HG03565 (cell line): ENCODE measurements at regions not wholly inside any gene's neighbourhood (a gene's known extent, or its start where the extent isn't known, plus 50 kb on each side); places are given as distances from the start of the nearest gene placed in this dataset.

Source experiments
- ATAC-seq: cut with Tn5 transposase; IDR thresholded peaks from one replicate; pipeline ENCODE4 v1.9.1; 2021; ENCODE audit warnings: mild to moderate bottlenecking, moderate library complexity; ENCODE audit not compliant: unreplicated experiment

- no peak for ATAC-seq
These were observed 67.6 kb downstream of the NMUR2 start for GRCh38 chr5:152337484-152337883.

- ATAC-seq, result no peak
These were observed 69.6 kb downstream of the NMUR2 start for GRCh38 chr5:152335461-152335860.

DNA sequence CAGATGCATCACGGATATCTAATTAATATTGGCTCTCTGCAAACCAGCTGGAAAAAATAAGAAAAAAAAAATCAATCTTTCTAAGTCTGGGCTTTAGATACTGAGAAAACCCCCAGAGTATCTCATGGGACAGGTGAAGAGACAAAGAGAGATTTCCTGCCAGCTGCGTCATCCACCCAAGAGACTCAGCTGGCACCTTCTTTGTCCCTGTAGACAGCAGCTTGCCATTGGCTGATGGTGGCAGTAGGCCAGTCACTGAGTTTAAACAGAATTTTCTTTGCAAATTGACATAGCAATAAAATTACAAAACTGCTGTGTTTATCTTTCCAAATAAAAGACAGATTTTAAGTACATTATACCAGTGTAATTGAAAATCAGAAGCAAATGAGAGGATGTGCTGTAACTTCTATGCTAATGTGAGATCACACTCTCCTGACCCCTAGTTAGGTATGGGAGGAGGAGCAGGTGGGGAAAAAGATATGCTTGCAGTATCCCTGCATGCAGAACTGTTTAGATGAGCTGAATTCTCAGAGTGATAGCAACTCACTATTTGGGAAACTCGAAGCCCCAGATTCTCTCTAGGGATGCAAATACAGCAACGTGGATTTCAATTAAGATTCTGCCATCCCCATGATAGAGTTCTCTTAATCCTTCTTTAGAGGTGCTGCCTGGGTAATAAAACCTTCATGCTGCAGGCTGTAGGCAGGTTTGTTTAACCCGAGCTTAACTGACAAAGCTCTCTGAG lies 72.2 kb downstream of the NMUR2 start:
- no peak for ATAC-seq

DNA sequence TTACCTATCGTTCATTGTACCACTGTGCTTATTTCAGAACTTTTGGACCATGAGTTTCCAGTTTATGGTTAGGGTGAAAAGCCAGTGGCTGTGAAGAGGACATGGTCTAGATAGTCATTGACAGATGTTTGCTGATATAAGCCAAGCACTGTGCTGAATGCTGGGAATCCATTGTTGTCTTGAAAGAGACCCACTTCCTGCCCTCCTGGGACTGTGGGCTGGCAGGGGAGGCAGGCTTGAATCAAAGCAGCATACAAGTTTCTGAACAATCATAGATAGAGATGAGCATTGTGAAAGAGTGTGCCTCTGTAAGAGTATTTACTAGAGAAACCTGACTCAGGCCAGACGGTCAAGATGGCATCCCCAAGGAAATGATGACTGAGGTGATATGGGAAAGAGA lies 73.4 kb downstream of the NMUR2 start:
- ATAC-seq, result no peak

DNA sequence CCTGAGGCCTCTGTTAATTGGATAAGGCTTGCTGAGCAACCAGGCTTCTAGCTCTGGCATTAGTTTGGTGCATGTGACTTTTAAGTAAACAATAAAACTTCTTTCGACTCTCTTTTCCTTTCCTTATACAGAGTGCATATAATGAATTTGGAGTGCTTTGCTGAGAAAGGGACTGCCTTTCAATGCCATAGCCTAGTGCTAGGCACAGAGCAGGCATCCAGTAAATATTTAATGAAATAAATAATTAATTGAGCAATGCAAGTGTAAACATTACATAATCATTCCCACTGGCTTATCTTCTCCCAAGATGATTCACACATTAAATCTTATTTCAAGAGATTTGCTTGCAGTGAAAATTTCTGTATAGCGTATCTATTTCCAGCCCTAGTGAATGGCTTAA lies 74.1 kb downstream of the NMUR2 start:
- no peak for ATAC-seq

DNA sequence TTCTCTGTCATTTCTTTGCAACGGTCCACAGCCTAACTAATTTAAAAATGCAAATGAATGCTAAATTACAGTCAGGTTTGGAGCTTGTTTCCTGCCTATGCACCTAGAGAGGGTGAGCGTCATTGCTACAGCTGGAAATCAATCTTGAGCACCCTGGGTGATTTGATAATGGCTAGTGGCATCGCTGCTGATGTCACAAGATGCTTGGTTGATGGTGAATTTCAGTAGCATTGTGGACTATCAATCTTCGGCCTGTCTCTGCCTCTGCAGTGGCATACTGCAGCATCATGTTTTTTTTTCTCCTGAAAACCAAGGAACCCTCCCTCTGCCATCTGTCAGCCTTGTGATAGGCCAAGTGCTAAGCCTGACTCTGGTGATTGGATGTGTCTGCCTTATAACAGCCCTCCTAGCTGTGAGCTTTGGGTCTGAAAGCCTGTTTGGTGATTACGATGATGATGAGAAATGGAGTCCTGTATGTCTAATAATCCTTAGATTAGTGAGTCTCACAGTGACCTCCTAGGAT lies 75.3 kb downstream of the NMUR2 start:
- no peak for ATAC-seq

GRCh38 chr5:152329207-152329606 lies 75.9 kb downstream of the NMUR2 start:
- ATAC-seq, result no peak

GRCh38 chr5:152315942-152316341 lies 89.1 kb downstream of the NMUR2 start:
- ATAC-seq, result no peak

- ATAC-seq, result no peak
These were observed 90.8 kb downstream of the NMUR2 start for GRCh38 chr5:152314196-152314829.

- no peak for ATAC-seq
These were observed 95.1 kb downstream of the NMUR2 start for GRCh38 chr5:152309926-152310450.

GRCh38 chr5:152306386-152306785 lies 98.7 kb downstream of the NMUR2 start:
- no peak for ATAC-seq

- no peak for ATAC-seq
These were observed 99.6 kb downstream of the NMUR2 start for GRCh38 chr5:152305525-152305924.

DNA sequence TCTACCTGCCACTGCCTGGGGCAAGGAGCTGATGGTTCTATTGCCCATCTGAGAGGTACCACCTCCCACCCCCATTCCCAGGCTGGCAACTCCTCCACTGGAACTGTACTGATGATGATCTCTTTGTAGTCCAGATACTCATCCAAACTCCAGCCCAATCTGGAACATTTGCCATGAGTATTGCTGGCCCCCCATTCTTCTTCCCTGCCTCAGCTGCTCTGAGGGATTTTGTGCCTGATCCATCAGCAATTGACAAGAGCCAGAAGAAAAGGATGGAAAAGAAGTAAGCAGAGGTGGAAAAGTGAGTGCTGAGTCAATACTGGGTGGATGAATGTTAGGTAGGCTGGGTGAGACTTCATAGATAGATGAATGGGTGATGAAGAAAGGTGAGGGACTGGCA lies 101.2 kb downstream of the NMUR2 start:
- no peak for ATAC-seq

GRCh38 chr5:152297866-152298265 lies 107.2 kb downstream of the NMUR2 start:
- ATAC-seq, result no peak

DNA sequence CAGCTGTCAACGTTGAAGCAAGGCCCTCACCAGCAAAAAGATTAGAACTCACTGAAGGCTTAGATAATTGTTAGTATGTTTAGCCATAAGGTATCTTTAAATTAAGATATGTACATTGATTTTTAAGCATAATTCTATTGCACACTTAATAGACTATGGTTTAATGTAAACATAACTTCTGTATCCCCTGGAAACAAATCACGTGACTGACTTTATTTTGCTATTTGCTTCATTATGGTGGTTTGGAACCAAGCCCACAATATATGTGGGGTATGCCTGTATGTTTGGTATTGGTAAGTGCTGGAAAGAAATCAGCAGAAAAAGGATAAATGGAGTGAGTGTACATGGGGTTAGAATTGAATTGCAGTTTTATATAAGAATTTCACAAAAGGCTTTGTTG lies 111.9 kb downstream of the NMUR2 start:
- no peak for ATAC-seq

DNA sequence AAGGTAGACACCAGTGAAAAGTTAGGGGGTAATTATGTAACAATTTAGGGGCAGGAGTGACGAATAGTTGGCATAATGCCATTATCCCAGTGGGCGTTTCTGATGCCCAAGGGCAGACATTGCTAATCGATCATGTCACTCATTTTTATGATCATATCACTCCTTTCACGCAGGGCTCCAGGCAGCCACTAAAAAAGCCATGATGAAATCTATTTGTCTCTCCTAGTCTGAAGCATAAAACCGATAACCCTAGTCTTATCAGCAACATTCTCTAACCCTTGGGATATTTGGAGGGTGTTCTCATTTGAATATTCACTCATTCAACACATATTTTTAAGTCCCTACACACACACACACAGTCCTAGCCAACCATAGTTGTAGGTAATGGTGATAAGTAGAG lies 114.9 kb downstream of the NMUR2 start:
- ATAC-seq, result no peak

GRCh38 chr5:152288917-152289595 lies 116.0 kb downstream of the NMUR2 start:
- no peak for ATAC-seq

DNA sequence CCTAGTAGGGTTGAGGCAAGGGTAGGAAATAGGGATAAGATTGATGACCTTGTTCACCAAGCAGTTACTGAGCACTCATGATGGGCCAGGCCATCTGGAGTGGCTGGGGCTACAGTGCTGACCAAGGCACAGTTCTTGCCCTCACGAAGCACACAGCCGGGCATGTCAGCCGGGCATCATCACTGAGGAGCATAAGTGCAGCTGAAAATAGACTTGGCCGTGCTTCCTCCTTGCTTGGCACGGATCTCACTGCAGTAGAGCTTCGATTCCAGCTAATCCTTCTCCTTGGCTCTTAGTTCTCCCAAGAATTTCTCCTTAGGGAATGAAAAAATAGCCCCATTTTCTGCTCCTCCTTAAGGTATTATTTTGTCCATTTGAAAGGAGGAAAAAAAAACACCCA lies 116.6 kb downstream of the NMUR2 start:
- ATAC-seq, result no peak

DNA sequence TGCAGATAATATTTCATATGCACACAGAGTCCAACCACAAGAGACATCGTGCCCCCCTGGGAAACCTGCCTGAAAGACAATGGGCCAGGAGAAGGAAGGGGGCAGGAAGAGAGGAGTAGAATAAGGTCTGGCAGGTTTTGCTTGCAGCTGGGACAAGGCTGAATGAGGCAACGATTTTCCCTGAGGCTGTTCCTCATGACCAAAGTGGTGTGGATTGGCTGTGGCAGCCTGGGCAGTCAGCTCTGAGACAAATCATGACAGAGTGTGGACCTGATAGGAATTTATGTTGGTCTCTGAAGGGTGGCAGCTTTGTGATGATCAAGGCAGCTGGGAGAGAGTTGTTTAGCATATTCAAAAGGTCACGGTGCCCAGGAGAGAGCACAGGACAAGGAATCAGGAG lies 119.3 kb downstream of the NMUR2 start:
- no peak for ATAC-seq

- no peak for ATAC-seq
These were observed 122.7 kb downstream of the NMUR2 start for GRCh38 chr5:152282331-152282730.

DNA sequence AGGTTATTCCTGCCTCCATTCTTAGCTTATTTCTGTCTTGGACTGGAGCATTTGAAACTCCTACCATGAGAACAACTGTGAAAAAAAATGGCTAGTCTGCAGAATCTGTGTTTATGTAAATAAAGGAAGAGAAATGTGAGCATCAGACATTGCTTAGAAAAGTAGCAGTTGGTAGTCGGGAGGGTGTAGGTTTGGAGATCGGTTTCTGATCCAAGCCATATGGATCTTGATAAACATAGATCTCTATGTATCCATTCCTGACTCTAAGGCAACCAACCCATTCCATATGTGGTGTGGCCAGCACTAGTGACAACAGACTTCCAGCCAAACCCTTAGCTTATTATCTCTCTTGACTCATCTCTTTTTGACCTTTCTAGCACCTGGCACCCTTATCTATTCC lies 127.1 kb downstream of the NMUR2 start:
- no peak for ATAC-seq

DNA sequence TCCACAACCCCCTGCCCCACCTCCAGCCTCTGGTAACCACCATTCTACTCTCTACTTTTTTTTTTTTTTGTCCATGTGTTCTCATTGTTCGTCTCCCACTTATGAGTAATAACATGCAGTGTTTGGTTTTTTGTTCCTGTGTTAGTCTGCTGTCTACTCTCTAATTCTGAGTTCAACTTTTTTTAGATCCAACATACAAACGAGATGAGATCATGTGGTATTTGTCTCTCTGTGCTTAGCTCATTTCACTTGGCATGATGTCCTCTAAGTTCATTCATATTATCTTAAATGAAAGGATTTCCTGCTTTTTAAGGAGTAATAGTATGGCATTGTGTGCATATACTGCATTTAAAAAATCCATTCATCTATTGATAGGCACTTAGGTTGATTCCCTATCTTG lies 130.9 kb downstream of the NMUR2 start:
- no peak for ATAC-seq
